HL-60 (cell line): ENCODE measurements at regions not wholly inside any gene's neighbourhood (a gene's known extent, or its start where the extent isn't known, plus 50 kb on each side); places are given as distances from the start of the nearest gene placed in this dataset.

Experiments
- DNase-seq, 2 experiments: peaks; one replicate each; pipeline ENCODE4 v3.0.0-alpha.2; 2010 to 2020; ENCODE audit warnings: low read depth in 1 of 2, low spot score in 1 of 2
- H3K27ac ChIP-seq: fragments of 250-450 bp; sonication (Bioruptor Pico); replicated peaks from 2 replicates; pipeline ENCODE4 v1.5.1; 2020; ENCODE audit warnings: mild to moderate bottlenecking, moderate library complexity
- H3K27me3 ChIP-seq: fragments of 250-450 bp; sonication (Bioruptor Pico); 2 replicates; pipeline ENCODE4 v1.5.1; 2021; ENCODE audit warnings: mild to moderate bottlenecking, moderate library complexity; ENCODE audit not compliant: insufficient read depth, poor library complexity, severe bottlenecking
- H3K4me3 ChIP-seq: replicated peaks from 2 replicates; pipeline ENCODE4 v1.5.1; 2011; ENCODE audit warnings: mild to moderate bottlenecking, control low read depth, low read length; ENCODE audit not compliant: insufficient read depth
- GABPA ChIP-seq: IDR thresholded peaks from 2 replicates; pipeline ENCODE4 v1.6.1; 2012; ENCODE audit warnings: low read depth
- POLR2AphosphoS5 ChIP-seq: IDR thresholded peaks from 2 replicates; pipeline ENCODE4 v1.6.1; 2012; ENCODE audit warnings: low read depth
- SPI1 ChIP-seq: IDR thresholded peaks from 2 replicates; pipeline ENCODE4 v1.6.1; 2012; ENCODE audit warnings: low read depth, mild to moderate bottlenecking, borderline replicate concordance
- TF ChIP-seq, protein P1 (sequence below): IDR thresholded peaks from 2 replicates; pipeline ENCODE4 v1.6.1; 2012; ENCODE audit warnings: low read depth; ENCODE audit not compliant: insufficient replicate concordance
- TF ChIP-seq, protein P2 (sequence below): IDR thresholded peaks from one replicate; pipeline ENCODE4 v1.5.1; 2011; ENCODE audit warnings: low read length, control low read depth, inconsistent platforms; ENCODE audit not compliant: insufficient read depth

DNA sequence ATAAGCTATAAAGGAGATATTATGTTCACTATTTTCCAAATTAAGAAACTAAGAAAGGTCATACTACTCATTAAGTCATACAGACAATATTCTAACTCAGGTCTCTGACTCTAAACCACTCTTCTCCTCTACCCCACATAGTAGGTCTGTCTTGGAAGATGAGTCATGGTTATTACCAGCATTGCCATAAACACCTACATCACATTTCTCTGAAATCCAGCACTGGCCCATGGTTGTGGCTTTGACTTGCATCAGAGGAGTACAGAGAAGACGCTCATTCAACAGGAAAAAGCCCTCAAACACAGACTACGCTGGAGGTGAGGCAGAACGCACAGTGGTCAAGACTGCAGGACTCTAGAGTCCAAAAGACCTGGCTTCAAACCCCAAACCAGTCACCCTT lies 476.8 kb downstream of the COG6 start:
- Histone ChIP-seq H3K4me3 (no peak overlapping the region), H3K27me3 (no peaks in the 10 kb centered on the region), H3K27ac (no peak overlapping the region)
- no peak for DNase-seq
- no peak for TF ChIP-seq GABPA
- no peak for TF ChIP-seq POLR2AphosphoS5
- TF ChIP-seq SPI1: no peak
- TF ChIP-seq, protein P1, sequence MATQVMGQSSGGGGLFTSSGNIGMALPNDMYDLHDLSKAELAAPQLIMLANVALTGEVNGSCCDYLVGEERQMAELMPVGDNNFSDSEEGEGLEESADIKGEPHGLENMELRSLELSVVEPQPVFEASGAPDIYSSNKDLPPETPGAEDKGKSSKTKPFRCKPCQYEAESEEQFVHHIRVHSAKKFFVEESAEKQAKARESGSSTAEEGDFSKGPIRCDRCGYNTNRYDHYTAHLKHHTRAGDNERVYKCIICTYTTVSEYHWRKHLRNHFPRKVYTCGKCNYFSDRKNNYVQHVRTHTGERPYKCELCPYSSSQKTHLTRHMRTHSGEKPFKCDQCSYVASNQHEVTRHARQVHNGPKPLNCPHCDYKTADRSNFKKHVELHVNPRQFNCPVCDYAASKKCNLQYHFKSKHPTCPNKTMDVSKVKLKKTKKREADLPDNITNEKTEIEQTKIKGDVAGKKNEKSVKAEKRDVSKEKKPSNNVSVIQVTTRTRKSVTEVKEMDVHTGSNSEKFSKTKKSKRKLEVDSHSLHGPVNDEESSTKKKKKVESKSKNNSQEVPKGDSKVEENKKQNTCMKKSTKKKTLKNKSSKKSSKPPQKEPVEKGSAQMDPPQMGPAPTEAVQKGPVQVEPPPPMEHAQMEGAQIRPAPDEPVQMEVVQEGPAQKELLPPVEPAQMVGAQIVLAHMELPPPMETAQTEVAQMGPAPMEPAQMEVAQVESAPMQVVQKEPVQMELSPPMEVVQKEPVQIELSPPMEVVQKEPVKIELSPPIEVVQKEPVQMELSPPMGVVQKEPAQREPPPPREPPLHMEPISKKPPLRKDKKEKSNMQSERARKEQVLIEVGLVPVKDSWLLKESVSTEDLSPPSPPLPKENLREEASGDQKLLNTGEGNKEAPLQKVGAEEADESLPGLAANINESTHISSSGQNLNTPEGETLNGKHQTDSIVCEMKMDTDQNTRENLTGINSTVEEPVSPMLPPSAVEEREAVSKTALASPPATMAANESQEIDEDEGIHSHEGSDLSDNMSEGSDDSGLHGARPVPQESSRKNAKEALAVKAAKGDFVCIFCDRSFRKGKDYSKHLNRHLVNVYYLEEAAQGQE: no peak
- TF ChIP-seq, protein P2, sequence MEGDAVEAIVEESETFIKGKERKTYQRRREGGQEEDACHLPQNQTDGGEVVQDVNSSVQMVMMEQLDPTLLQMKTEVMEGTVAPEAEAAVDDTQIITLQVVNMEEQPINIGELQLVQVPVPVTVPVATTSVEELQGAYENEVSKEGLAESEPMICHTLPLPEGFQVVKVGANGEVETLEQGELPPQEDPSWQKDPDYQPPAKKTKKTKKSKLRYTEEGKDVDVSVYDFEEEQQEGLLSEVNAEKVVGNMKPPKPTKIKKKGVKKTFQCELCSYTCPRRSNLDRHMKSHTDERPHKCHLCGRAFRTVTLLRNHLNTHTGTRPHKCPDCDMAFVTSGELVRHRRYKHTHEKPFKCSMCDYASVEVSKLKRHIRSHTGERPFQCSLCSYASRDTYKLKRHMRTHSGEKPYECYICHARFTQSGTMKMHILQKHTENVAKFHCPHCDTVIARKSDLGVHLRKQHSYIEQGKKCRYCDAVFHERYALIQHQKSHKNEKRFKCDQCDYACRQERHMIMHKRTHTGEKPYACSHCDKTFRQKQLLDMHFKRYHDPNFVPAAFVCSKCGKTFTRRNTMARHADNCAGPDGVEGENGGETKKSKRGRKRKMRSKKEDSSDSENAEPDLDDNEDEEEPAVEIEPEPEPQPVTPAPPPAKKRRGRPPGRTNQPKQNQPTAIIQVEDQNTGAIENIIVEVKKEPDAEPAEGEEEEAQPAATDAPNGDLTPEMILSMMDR: no peak

DNA sequence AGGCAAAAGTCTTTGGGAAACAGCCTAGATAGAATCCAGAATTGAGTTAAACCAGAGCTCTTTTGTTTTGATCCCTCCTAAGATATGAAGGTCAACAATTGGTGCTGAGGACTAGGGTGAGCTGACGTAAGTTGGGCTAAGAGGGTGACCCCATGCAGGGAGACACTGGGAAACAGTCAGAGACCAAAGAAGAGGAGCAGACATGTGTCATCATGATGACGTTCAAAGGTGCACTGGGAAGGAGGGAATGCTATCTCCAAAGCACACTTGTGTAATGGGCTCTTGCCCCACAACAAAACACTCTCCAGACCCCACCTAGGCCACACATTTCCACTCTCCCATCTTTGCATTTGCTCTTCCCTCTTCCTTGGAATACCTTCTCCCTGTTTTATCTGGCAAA lies 481.4 kb downstream of the COG6 start:
- no peak for DNase-seq
- TF ChIP-seq POLR2AphosphoS5 (no peak), SPI1 (no peak), GABPA (no peak)
- TF ChIP-seq, protein P1: no peak
- TF ChIP-seq, protein P2: no peak

DNA sequence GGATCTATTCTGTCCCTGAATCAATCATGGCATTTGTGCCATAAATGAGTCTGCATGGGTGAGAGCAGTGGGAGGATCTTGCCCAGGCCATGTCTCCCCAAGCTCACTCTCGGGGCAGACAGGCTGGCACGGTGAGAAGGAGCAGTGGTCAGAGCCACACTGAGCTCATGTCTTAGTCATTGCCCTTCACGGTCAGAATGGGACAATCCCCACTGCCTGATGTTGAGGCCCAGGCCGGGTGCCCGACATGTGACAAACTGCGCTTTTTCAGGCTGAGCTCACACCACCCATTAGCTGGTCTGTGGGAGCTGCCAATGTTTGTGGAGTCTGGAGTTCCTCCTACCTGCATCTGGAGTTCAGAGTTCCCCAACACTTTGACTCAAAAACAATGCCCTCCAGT lies 481.9 kb downstream of the COG6 start:
- no peak for DNase-seq
- no peak overlapping the region for H3K27ac ChIP-seq
- H3K27me3 ChIP-seq: no peaks in the 10 kb centered on the region
- TF ChIP-seq SPI1 (no peak), GABPA (no peak), POLR2AphosphoS5 (no peak)
- TF ChIP-seq, protein P1: no peak
- TF ChIP-seq, protein P2: no peak
- no peak overlapping the region for H3K4me3 ChIP-seq

More for the DNA sequence above, 481.4 kb downstream of the COG6 start:
- Histone ChIP-seq H3K4me3 (no peak overlapping the region), H3K27me3 (no peaks in the 10 kb centered on the region), H3K27ac (no peak overlapping the region)
